ENCODE measurements at regions not wholly inside any gene's neighbourhood (a gene's known extent, or its start where the extent isn't known, plus 50 kb on each side); places are given as distances from the start of the nearest gene placed in this dataset.

GRCh38 chr16:86766700-86767099 lies 188.4 kb downstream of the FOXL1 start:
- Histone ChIP-seq H4K20me1 (ENCODE audit: insufficient read depth, low read length) (no peaks in the 10 kb centered on the region), H2AFZ (ENCODE audit: low read depth, low read length) (no peak overlapping the region), H3K4me3 (ENCODE audit: low read length) (no peak overlapping the region), H3K36me3 (replicated peaks; ENCODE audit: low read depth, low read length) (no peaks in the 10 kb centered on the region), H3K27me3 (ENCODE audit: low read depth, low read length) (no peaks in the 10 kb centered on the region), H3K9ac (ENCODE audit: low read length) (no peak overlapping the region), H3K4me2 (ENCODE audit: low read length) (no peak overlapping the region), H3K79me2 (ENCODE audit: low read length) (no peaks in the 10 kb centered on the region), H3K4me1 (ENCODE audit: low read length) (no peaks in the 10 kb centered on the region), H3K27ac (ENCODE audit: low read length) (no peak overlapping the region), H3K9me3 (ENCODE audit: insufficient read depth, low read length) (no peaks in the 10 kb centered on the region)
- TF ChIP-seq CTCF (IDR thresholded peaks at IDR 0.05; ENCODE audit: low read depth, low read length) (no peak), EZH2phosphoT487 (IDR thresholded peaks at IDR 0.05; ENCODE audit: low read depth) (no peak)

GRCh38 chr16:86768228-86768791 lies 190.0 kb downstream of the FOXL1 start:
- Histone ChIP-seq H3K27ac (ENCODE audit: low read length) (no peak overlapping the region), H3K27me3 (ENCODE audit: low read depth, low read length) (peaks cover 4% of the 10 kb centered on the region; the same call in 1 of the 2 replicates), H2AFZ (ENCODE audit: low read depth, low read length) (no peak overlapping the region), H3K4me1 (ENCODE audit: low read length) (no peaks in the 10 kb centered on the region), H3K79me2 (ENCODE audit: low read length) (no peaks in the 10 kb centered on the region), H3K36me3 (replicated peaks; ENCODE audit: low read depth, low read length) (no peaks in the 10 kb centered on the region), H4K20me1 (ENCODE audit: insufficient read depth, low read length) (no peaks in the 10 kb centered on the region), H3K9me3 (ENCODE audit: insufficient read depth, low read length) (no peaks in the 10 kb centered on the region), H3K4me3 (ENCODE audit: low read length) (no peak overlapping the region), H3K4me2 (ENCODE audit: low read length) (no peak overlapping the region), H3K9ac (ENCODE audit: low read length) (no peak overlapping the region)
- TF ChIP-seq EZH2phosphoT487 (IDR thresholded peaks at IDR 0.05; ENCODE audit: low read depth) (no peak), CTCF (IDR thresholded peaks at IDR 0.05; ENCODE audit: low read depth, low read length) (no peak)

- no peak overlapping the region for H3K9ac ChIP-seq (ENCODE audit: low read length)
- no peak overlapping the region for H3K4me2 ChIP-seq (ENCODE audit: low read length)
These were observed 190.7 kb downstream of the FOXL1 start for GRCh38 chr16:86768999-86769398.

More at GRCh38 chr16:86768999-86769398, 190.7 kb downstream of the FOXL1 start:
- Histone ChIP-seq H3K9me3 (ENCODE audit: insufficient read depth, low read length) (no peaks in the 10 kb centered on the region), H3K4me1 (ENCODE audit: low read length) (no peaks in the 10 kb centered on the region), H2AFZ (ENCODE audit: low read depth, low read length) (no peak overlapping the region), H3K27ac (ENCODE audit: low read length) (no peak overlapping the region), H3K27me3 (ENCODE audit: low read depth, low read length) (peaks cover 4% of the 10 kb centered on the region; the same call in 1 of the 2 replicates), H3K79me2 (ENCODE audit: low read length) (no peaks in the 10 kb centered on the region), H3K36me3 (replicated peaks; ENCODE audit: low read depth, low read length) (no peaks in the 10 kb centered on the region), H4K20me1 (ENCODE audit: insufficient read depth, low read length) (no peaks in the 10 kb centered on the region), H3K4me3 (ENCODE audit: low read length) (no peak overlapping the region)
- no peak for TF ChIP-seq EZH2phosphoT487 (IDR thresholded peaks at IDR 0.05; ENCODE audit: low read depth)
- no peak for TF ChIP-seq CTCF (IDR thresholded peaks at IDR 0.05; ENCODE audit: low read depth, low read length)
